DOHH2 (cell line): ENCODE measurements at regions not wholly inside any gene's neighbourhood (a gene's known extent, or its start where the extent isn't known, plus 50 kb on each side); places are given as distances from the start of the nearest gene placed in this dataset.

Experiments
- H3F3A ChIP-seq: fragments of 200-600 bp; sonication (generic), shearing (Covaris generic); 2 replicates; pipeline ENCODE4 v1.6.0; 2016; ENCODE audit warnings: antibody characterized with exemption, mild to moderate bottlenecking; ENCODE audit not compliant: control insufficient read depth, insufficient read depth
- H3K27ac ChIP-seq: fragments of 200-600 bp; sonication (generic); 2 replicates; pipeline ENCODE4 v1.5.1; 2014; ENCODE audit warnings: low read depth, mild to moderate bottlenecking, low read length, moderate library complexity
- H3K27me3 ChIP-seq: fragments of 200-600 bp; sonication (generic); 2 replicates; pipeline ENCODE4 v1.6.1; 2014; ENCODE audit warnings: mild to moderate bottlenecking, low read length, mixed read lengths; ENCODE audit not compliant: control insufficient read depth
- H3K36me3 ChIP-seq: fragments of 200-600 bp; sonication (generic); 2 replicates; pipeline ENCODE4 v1.6.1; 2014; ENCODE audit warnings: mild to moderate bottlenecking, low read length, moderate library complexity, mixed read lengths; ENCODE audit not compliant: control insufficient read depth
- H3K4me1 ChIP-seq: fragments of 200-600 bp; sonication (generic); 2 replicates; pipeline ENCODE4 v1.6.1; 2014; ENCODE audit warnings: mild to moderate bottlenecking, low read length, mixed read lengths; ENCODE audit not compliant: control insufficient read depth
- H3K4me2 ChIP-seq: fragments of 200-600 bp; sonication (generic); 2 replicates; pipeline ENCODE4 v1.6.0; 2014; ENCODE audit warnings: mild to moderate bottlenecking, low read length, moderate library complexity
- H3K4me3 ChIP-seq: fragments of 200-600 bp; sonication (generic); 2 replicates; pipeline ENCODE4 v1.5.1; 2014; ENCODE audit warnings: mild to moderate bottlenecking, low read length, mixed read lengths
- H3K79me2 ChIP-seq: fragments of 200-600 bp; sonication (generic); 2 replicates; pipeline ENCODE4 v1.6.1; 2014; ENCODE audit warnings: mild to moderate bottlenecking, low read length, mixed read lengths; ENCODE audit not compliant: control insufficient read depth
- H3K9me2 ChIP-seq: fragments of 200-600 bp; sonication (generic); replicated peaks from 2 replicates; pipeline ENCODE4 v1.6.1; 2014; ENCODE audit warnings: mild to moderate bottlenecking, low read length, mixed read lengths; ENCODE audit not compliant: control insufficient read depth
- H3K9me3 ChIP-seq: fragments of 200-600 bp; sonication (generic); 2 replicates; pipeline ENCODE4 v1.6.1; 2014; ENCODE audit warnings: antibody characterized with exemption, low read length, mixed read lengths; ENCODE audit not compliant: control insufficient read depth, insufficient read depth
- H4K20me1 ChIP-seq: fragments of 200-600 bp; sonication (generic); 2 replicates; pipeline ENCODE4 v1.6.0; 2014; ENCODE audit warnings: low read depth, mild to moderate bottlenecking, antibody characterized with exemption, low read length, moderate library complexity; ENCODE audit not compliant: control insufficient read depth, insufficient read depth
- CTCF ChIP-seq: fragments of 200-600 bp; sonication (generic); IDR thresholded peaks from one replicate; pipeline ENCODE4 v1.5.1; 2014; ENCODE audit warnings: antibody characterized with exemption, mild to moderate bottlenecking, low read depth, low read length; ENCODE audit not compliant: poor library complexity, severe bottlenecking
- EZH2phosphoT487 ChIP-seq: fragments of 200-600 bp; sonication (generic); IDR thresholded peaks from 2 replicates; pipeline ENCODE4 v1.6.1; 2017; ENCODE audit warnings: borderline replicate concordance, mild to moderate bottlenecking, antibody characterized with exemption, low read length, moderate library complexity, mixed read lengths

GRCh38 chr1:104791030-104791429 is 1041.3 kb downstream of the AMY1C start:
- Histone ChIP-seq H3K4me3 (no peak overlapping the region), H3K4me2 (no peak overlapping the region), H4K20me1 (no peaks in the 10 kb centered on the region), H3F3A (no peaks in the 10 kb centered on the region), H3K36me3 (no peaks in the 10 kb centered on the region), H3K27me3 (no peaks in the 10 kb centered on the region), H3K4me1 (no peaks in the 10 kb centered on the region), H3K79me2 (no peaks in the 10 kb centered on the region), H3K9me3 (no peaks in the 10 kb centered on the region), H3K9me2 (no peaks in the 10 kb centered on the region), H3K27ac (no peak overlapping the region)
- no peak for TF ChIP-seq CTCF
- no peak for TF ChIP-seq EZH2phosphoT487

- H3K79me2 ChIP-seq = no peaks in the 10 kb centered on the region
- H3K9me3 ChIP-seq = no peaks in the 10 kb centered on the region
- TF ChIP-seq EZH2phosphoT487 (no peak), CTCF (no peak)
- H3K27me3 ChIP-seq = no peaks in the 10 kb centered on the region
- no peaks in the 10 kb centered on the region for H3K36me3 ChIP-seq
- no peak overlapping the region for H3K27ac ChIP-seq
- H4K20me1 ChIP-seq = no peaks in the 10 kb centered on the region
- no peaks in the 10 kb centered on the region for H3F3A ChIP-seq
- H3K4me1 ChIP-seq = no peaks in the 10 kb centered on the region
- H3K9me2 ChIP-seq = no peaks in the 10 kb centered on the region
- H3K4me3 ChIP-seq = no peak overlapping the region
- H3K4me2 ChIP-seq = no peak overlapping the region
Observed at GRCh38 chr1:104794035-104794434, 1044.3 kb downstream of the AMY1C start.

GRCh38 chr1:104795931-104796330 is 1046.2 kb downstream of the AMY1C start:
- Histone ChIP-seq H3K27me3 (no peaks in the 10 kb centered on the region), H3K79me2 (no peaks in the 10 kb centered on the region), H4K20me1 (no peaks in the 10 kb centered on the region), H3K4me2 (no peak overlapping the region), H3K4me1 (no peaks in the 10 kb centered on the region), H3F3A (no peaks in the 10 kb centered on the region), H3K9me3 (no peaks in the 10 kb centered on the region), H3K9me2 (no peaks in the 10 kb centered on the region), H3K4me3 (no peak overlapping the region), H3K36me3 (no peaks in the 10 kb centered on the region), H3K27ac (no peak overlapping the region)
- no peak for TF ChIP-seq EZH2phosphoT487
- no peak for TF ChIP-seq CTCF

- Histone ChIP-seq H3F3A (no peaks in the 10 kb centered on the region), H3K27ac (no peak overlapping the region), H3K4me3 (no peak overlapping the region), H3K27me3 (no peaks in the 10 kb centered on the region), H4K20me1 (no peaks in the 10 kb centered on the region), H3K4me2 (no peak overlapping the region), H3K9me2 (no peaks in the 10 kb centered on the region), H3K36me3 (no peaks in the 10 kb centered on the region), H3K79me2 (no peaks in the 10 kb centered on the region), H3K9me3 (no peaks in the 10 kb centered on the region), H3K4me1 (no peaks in the 10 kb centered on the region)
- TF ChIP-seq CTCF (no peak), EZH2phosphoT487 (no peak)
Observed at GRCh38 chr1:104797982-104798381, 1048.3 kb downstream of the AMY1C start.
